ENCODE measurements at regions not wholly inside any gene's neighbourhood (a gene's known extent, or its start where the extent isn't known, plus 50 kb on each side); places are given as distances from the start of the nearest gene placed in this dataset.
A peak's percentile ranks its signal among the peaks of the same experiment; 100 is the strongest.

DNA sequence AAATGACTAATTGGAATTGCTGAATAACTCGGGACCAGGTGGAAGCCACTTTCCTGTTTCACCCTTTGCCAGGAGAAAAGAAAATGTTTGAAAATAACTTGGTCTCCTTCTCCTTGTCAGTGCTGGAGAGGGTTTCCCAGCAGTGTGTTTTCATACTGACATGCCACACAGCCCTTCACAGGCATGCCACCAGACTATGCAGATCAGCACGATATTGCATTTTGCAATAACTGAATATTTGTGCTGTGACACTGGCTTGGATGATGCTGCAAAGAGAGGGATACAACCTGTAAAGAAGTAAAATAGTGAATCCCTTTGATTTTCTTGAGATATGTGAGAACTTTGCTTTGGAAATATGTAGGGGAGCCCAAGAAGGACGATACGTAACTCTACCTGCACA lies 200.0 kb upstream of the NAV2 start:
- DNase-seq = no peak

GRCh38 chr11:19511413-19512183 lies 201.0 kb upstream of the NAV2 start:
- DNase-seq = peak; percentile 32

DNA sequence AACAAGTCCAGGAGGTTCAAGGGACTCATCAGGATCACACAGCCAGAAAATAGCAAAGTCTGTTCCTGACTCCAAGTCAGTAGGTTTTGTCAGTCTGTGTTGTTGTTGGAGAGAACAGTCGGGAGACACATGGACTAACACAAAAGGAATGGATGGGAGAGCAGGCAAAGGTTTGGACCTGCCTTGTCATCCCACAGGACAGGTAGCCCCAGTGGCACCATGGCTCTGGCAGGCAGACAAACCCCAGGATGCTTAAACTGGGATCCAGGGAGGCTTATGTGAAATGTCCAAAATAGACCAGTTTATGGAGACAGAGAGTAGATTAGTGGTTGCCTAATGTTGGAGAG lies 201.6 kb upstream of the NAV2 start:
- DNase-seq = no peak

GRCh38 chr11:19510468-19510867 lies 202.2 kb upstream of the NAV2 start:
- no peak for DNase-seq

- no peak for DNase-seq
Measured at GRCh38 chr11:19509215-19509614, 203.4 kb upstream of the NAV2 start.

DNA sequence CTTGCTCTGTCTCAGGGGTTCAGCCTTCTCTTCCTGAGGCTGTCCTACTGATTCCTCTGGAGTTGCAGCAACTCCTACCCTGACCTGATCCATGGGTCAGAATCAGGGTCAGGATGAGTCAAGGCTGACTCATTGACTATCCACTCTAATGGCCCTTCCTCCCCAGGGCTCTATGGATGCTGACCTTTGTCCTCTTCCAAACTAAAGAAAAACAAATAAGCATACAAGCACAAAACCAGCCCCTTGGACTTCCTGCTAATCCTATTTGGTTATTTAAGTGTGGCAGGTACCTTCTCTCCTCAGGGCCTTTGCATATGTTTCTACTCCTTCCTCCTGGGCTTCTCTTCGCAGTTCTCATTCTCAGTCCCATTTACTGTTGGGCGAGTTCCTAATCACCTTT lies 204.5 kb upstream of the NAV2 start:
- DNase-seq = no peak

DNA sequence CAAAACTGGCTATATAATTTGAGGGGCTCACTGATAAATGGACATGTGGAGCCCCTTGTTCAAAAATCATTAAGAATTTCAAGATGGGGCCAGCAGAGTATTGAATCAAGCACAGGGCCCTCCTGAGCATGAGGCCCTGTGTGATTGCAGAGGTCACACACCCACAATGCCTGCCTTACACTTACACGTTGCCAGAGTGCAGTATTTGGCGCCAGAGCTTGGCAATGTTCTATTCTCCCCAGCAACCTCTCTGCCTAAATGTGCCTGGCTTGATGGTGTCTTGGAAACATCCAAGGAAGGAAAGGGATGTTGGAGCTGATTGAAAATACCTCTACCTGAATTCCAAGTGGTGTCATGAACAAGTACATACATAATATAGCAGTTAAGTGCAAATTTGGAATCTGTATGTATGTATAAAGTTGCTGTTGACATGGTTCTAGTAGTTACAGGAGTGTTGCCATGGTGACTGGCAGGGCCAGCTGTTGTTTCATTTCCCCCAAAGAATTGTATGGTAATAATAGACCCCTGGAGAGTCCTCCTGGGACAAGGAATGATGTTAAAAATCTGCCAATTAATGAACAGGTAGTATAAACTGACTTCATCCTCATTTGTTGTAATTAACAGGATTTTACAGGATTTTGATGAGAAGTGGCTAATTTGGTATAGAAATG lies 205.7 kb upstream of the NAV2 start:
- no peak for DNase-seq

- no peak for DNase-seq
Measured at GRCh38 chr11:19502691-19503253, 209.9 kb upstream of the NAV2 start.

- no peak for DNase-seq
Measured at GRCh38 chr11:19501631-19502030, 211.0 kb upstream of the NAV2 start.

- DNase-seq = no peak
Measured at GRCh38 chr11:19499999-19500398, 212.6 kb upstream of the NAV2 start.

DNA sequence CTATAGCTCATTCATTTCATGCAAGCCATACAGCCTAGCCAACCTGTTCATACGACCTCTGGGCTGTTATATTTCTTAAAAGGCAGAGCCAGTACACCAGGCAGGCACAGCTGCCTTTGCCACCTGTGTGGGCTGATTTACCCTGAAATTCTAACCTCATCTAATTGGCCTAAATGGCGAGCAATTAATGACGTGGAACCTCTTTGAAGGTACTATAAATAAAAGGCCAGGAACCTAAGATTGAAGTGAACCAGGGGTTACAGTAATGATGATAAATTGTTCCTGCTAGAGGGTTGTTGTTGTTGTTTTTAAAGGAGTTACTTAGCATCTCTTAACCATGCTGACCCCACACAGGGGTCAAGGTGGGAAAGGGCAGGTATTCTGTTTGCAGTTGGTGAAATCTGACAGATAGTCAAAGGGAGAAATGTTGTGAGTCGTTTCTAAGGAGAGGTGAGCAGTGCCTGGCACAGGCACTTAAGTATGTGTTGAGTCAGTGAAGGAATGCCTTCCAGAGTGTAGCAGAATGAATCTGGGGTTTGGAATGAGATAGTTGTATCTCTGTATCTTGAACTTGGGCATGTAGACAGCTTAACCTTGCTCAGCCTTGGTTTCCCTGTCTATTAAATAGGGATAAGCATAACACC lies 213.5 kb upstream of the NAV2 start:
- DNase-seq = no peak

DNA sequence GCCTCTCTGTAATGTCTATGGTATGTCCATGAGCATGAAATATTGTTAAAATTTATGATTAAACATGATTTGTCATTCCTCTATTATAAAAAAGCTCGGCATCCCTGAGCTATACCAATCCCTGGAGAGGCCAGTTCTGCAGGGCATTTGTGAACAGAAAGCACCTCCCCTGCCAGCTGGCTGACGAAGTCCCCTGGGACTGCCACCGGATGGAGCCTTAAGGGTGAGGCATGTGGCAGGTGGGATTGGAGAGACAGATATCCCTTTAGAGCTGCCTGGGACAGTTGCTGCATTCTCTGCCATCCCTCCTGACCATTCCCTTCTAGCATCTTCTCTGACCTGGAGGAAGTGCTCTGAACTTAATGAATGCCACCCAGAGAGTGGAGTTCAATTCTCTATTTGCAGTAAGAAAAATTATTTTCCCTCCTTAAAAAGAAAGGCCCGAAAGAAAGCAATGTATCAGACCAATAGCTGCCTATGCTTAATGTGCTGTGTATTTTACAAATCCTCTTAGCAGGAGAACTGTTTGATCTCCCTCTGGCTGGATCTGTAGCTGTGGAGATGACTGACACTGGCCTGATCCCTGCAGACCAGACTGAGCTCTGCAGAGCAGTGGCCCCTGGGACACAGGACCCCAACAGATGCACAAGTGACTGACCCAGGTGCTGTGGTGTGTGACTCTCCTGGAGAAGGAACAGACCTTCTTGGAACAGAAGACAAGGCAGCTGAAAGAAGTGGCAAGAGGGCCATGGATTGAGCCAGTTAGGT lies 219.0 kb upstream of the NAV2 start:
- DNase-seq = peak; percentile 25

- DNase-seq = no peak
Measured at GRCh38 chr11:19482319-19483100, 230.1 kb upstream of the NAV2 start.

- no peak for DNase-seq
Measured at GRCh38 chr11:19480540-19480939, 232.1 kb upstream of the NAV2 start.

GRCh38 chr11:19478891-19479290 lies 233.7 kb upstream of the NAV2 start:
- DNase-seq = no peak

- DNase-seq = no peak
Measured at GRCh38 chr11:19474954-19475721, 234.4 kb upstream of the E2F8 start.

DNA sequence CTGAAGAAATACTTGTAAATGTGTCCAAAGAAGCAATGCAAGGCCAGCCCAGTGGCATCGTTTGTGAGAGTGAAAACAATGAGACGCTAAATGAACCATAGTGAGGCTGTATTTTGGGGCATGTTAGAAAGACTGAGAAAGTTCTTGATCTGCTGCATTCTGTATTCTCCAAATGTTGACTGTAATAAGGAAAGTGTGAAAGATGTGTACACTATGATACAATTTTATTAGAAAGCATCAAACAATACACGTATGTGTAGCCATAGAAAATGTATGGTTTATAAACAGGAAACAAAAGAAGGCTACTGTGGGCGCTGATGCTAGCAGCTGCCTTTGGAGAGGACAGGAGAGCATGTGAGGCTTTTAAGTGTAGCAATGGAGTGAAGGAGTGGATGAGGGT lies 233.5 kb upstream of the E2F8 start:
- DNase-seq = no peak

- no peak for DNase-seq
Measured at GRCh38 chr11:19472679-19473078, 231.9 kb upstream of the E2F8 start.

- DNase-seq = no peak
Measured at GRCh38 chr11:19467904-19468303, 227.2 kb upstream of the E2F8 start.

DNA sequence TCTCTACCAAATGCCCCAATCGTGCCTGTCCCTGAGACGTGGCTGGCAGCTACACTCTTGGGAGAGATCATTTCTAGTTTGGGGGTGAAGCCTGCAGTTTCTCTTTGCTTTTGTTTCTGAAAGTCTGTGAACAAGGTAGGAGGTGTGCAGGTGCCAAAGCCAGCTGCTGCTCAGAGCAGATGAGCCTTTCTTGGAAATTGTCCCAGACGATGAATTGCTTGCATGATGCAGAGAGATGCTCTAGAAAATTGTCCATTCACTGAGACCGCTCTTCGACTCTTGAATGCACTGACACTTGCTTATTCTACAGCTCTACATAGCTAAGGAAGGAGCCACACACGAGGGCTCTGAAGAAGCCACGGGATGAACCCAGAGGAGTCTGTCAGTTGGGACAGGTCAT lies 225.6 kb upstream of the E2F8 start:
- DNase-seq = no peak

DNA sequence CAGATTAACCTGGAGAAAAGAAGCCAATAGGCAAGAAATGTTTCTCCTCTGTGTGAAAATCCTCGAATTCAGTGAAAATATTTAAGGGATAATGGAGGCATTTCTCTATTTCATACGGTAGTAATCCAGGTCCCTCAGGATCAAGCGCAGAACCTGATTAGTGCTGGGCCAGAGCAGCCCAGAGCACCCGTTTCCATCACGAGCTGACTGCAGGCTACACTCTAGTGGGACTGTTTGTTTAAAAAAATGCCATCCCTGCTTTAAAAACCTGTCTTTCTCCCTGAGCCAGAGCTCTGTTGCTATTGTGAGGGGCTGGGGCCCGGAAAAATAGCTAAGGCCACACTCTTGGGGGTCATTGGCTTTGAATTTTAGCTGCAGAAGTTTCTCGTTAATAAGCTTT lies 223.2 kb upstream of the E2F8 start:
- DNase-seq = no peak

All from NCI-H2107 (cell line).